ENCODE measurements at regions not wholly inside any gene's neighbourhood (a gene's known extent, or its start where the extent isn't known, plus 50 kb on each side); places are given as distances from the start of the nearest gene placed in this dataset.

DNA sequence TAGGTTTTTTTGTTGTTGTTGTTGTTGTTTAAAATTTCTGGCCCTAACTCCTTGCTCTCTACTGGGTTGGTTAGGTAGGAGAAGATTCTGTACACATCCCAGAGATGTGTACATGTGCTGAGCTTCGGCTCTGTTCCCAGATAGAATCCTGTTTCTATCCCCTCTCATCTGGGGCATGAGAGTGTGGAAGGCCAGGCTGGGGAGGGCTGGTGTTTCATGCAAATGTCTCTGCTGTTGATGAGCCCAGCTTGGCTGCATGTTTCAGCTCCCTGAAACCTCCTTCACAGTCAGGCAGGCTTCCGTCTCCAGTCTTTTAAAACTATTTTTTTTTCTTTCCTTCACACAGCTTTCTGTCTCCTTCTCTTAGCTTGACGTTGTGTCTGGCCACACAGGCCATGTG lies 526.9 kb upstream of the KLF4 start:
- intact Hi-C loops (cut with DNase I) = no loop called here
- H3K9me3 ChIP-seq = no peaks in the 10 kb centered on the region
- ATAC-seq (no peak), DNase-seq (no peak)
- TF ChIP-seq, protein P1, sequence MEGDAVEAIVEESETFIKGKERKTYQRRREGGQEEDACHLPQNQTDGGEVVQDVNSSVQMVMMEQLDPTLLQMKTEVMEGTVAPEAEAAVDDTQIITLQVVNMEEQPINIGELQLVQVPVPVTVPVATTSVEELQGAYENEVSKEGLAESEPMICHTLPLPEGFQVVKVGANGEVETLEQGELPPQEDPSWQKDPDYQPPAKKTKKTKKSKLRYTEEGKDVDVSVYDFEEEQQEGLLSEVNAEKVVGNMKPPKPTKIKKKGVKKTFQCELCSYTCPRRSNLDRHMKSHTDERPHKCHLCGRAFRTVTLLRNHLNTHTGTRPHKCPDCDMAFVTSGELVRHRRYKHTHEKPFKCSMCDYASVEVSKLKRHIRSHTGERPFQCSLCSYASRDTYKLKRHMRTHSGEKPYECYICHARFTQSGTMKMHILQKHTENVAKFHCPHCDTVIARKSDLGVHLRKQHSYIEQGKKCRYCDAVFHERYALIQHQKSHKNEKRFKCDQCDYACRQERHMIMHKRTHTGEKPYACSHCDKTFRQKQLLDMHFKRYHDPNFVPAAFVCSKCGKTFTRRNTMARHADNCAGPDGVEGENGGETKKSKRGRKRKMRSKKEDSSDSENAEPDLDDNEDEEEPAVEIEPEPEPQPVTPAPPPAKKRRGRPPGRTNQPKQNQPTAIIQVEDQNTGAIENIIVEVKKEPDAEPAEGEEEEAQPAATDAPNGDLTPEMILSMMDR (IDR thresholded peaks at IDR 0.05) = no peak
- no peak for TF ChIP-seq POLR2A (IDR thresholded peaks at IDR 0.05)
- WGBS (ENCODE audit: insufficient coverage, low coverage, low lambda C conversion rate, missing lambda C conversion rate) = 62% methylated on average over 3 of the region's 3 CpGs
- H3K27ac ChIP-seq = no peak overlapping the region
- H3K27me3 ChIP-seq = no peaks in the 10 kb centered on the region
- H3K4me3 ChIP-seq = no peak overlapping the region
- no peaks in the 10 kb centered on the region for H3K36me3 ChIP-seq
- H3K4me1 ChIP-seq = no peaks in the 10 kb centered on the region

DNA sequence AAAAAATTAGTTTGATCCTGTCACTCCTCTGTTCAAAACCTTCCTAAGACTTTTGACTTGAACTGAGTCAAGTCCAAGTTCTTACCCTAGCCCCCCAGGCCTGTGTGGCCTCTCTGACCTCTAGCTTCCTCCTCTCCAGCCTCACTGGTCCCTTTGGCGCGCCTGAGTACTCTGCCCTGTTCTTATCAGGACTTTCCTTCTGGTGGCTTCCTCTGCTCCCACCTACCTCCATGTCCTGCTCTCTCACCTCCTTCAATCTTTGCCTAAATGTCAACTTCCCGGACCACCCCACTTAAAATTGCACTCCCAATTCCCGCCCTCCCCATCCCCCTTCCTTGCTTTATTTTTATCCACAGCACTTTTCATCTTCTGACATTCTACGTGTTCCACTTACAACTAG lies 526.1 kb upstream of the KLF4 start:
- intact Hi-C loops (cut with DNase I) = no loop called here
- H3K36me3 ChIP-seq = no peaks in the 10 kb centered on the region
- DNase-seq = no peak
- H3K27ac ChIP-seq = no peak overlapping the region
- no peak for TF ChIP-seq POLR2A (IDR thresholded peaks at IDR 0.05)
- TF ChIP-seq, protein P1 (IDR thresholded peaks at IDR 0.05) = no peak
- no peak overlapping the region for H3K4me3 ChIP-seq
- ATAC-seq = no peak
- no peaks in the 10 kb centered on the region for H3K4me1 ChIP-seq
- 66% methylated on average over 5 of the region's 5 CpGs for WGBS (ENCODE audit: insufficient coverage, low coverage, low lambda C conversion rate, missing lambda C conversion rate)
- H3K9me3 ChIP-seq = no peaks in the 10 kb centered on the region
- H3K27me3 ChIP-seq = no peaks in the 10 kb centered on the region

DNA sequence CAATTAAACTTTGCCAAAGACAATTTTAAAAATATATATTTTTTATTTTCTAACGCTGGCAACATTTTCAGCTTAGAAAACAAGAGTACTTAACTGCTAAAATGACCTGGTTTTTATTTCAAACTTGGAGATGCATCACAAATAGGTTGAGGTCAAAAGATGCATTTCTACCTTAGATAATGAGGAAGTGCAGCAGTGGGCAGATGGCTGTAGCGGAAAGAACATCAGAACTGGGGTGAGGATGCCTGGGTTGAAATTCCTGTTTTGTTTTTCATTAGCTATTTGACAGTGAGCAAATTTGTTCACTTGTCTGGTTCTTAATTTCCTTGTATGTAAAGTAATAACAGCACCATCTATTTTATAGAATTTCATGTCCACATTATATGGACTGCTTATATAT lies 524.8 kb upstream of the KLF4 start:
- H3K36me3 ChIP-seq = no peaks in the 10 kb centered on the region
- H3K4me1 ChIP-seq = no peaks in the 10 kb centered on the region
- 59% methylated on average over 2 of the region's 2 CpGs for WGBS (ENCODE audit: insufficient coverage, low coverage, low lambda C conversion rate, missing lambda C conversion rate)
- no peak for TF ChIP-seq POLR2A (IDR thresholded peaks at IDR 0.05)
- TF ChIP-seq, protein P1 (IDR thresholded peaks at IDR 0.05) = no peak
- no peak overlapping the region for H3K27ac ChIP-seq
- no peak overlapping the region for H3K4me3 ChIP-seq
- H3K27me3 ChIP-seq = no peaks in the 10 kb centered on the region
- no peaks in the 10 kb centered on the region for H3K9me3 ChIP-seq
- DNase-seq (no peak), ATAC-seq (no peak)
- intact Hi-C loops (cut with DNase I) = no loop called here

DNA sequence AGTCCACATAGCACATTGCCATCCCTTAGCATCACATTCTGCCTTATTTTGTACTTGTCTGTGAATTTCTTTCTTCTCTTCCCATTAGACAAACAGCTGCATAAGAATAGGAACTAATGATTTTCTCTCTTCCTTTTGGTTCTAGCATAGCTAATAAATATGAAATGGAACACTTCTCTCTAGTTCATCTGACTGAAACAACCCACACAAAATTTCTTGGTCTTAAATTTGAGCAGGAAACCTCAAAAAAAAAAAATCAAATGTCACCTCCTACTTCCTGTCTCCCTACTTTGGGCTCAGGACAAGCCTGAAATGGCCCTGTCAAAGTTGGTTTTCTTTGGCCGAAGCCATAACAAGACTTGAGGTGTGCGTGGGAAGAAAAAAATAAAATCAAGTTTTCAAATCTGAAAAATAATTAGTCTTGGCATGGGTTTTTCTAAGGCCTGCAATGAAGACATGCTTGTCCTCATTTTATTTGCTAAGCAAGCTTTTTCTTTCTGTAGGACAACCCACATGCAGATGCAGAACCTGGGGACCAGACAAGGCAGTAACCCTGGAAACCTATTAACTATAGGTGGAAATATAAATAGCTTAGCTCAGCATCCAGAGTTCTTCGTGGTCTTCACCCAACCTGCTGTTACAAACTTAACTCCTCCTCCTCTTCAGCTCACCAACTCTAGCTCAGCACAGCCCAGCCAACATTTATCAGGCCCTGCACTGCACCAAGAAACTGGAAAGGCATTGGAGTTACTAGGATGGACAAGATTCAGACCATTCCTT lies 523.5 kb upstream of the KLF4 start:
- Histone ChIP-seq H3K9me3 (no peaks in the 10 kb centered on the region), H3K27ac (no peak overlapping the region), H3K4me3 (no peak overlapping the region), H3K4me1 (no peaks in the 10 kb centered on the region), H3K36me3 (no peaks in the 10 kb centered on the region), H3K27me3 (no peaks in the 10 kb centered on the region)
- TF ChIP-seq POLR2A (IDR thresholded peaks at IDR 0.05) = no peak
- TF ChIP-seq, protein P1 (IDR thresholded peaks at IDR 0.05) = no peak
- ATAC-seq (no peak), DNase-seq (no peak)
- 33% methylated on average over 3 of the region's 3 CpGs for WGBS (ENCODE audit: insufficient coverage, low coverage, low lambda C conversion rate, missing lambda C conversion rate)
- intact Hi-C loops (cut with DNase I) = no loop called here

All from right lobe of liver (tissue), 6 donors.